Left ventricle myocardium superior (tissue), 1 donor: ENCODE measurements at regions not wholly inside any gene's neighbourhood (a gene's known extent, or its start where the extent isn't known, plus 50 kb on each side); places are given as distances from the start of the nearest gene placed in this dataset.

Source experiments
- ATAC-seq: fragments of 200-7000 bp; cut with Tn5 transposase; one replicate; pipeline ENCODE4 v1.9.1; 2020; ENCODE audit warnings: mild to moderate bottlenecking, moderate library complexity
- DNase-seq: peaks from one replicate; pipeline ENCODE4 v3.0.0-alpha.2; 2020
- intact Hi-C: fragments of 100-400 bp; cut with micrococcal nuclease; formaldehyde crosslinking; loops from one replicate; pipeline ENCODE4 v1.11.0; 2022
- donor health status: DM: no; HTN: yes; CAD: no; lungs with severe emphysema.

DNA sequence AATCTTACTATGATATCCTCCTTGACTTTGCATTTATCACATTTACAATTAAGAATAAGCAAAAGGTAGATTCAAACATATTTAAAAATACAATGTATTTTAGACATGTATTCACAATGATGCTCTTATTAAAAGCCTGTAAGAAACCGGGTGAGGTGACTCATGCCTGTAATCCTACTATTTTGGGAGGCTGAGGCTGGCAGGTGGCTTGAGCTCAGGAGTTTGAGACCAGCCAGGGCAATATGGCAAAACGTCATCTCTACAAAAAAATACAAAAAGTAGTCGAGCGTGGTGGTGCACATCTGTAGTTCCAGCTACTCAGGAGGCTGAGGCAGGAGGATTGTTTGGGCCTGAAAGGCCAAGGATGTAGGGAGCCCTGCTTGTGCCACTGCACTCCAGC is 618.4 kb downstream of the CDH18 start:
- intact Hi-C loops = no loop called here
- ATAC-seq (no peak), DNase-seq (no peak)

DNA sequence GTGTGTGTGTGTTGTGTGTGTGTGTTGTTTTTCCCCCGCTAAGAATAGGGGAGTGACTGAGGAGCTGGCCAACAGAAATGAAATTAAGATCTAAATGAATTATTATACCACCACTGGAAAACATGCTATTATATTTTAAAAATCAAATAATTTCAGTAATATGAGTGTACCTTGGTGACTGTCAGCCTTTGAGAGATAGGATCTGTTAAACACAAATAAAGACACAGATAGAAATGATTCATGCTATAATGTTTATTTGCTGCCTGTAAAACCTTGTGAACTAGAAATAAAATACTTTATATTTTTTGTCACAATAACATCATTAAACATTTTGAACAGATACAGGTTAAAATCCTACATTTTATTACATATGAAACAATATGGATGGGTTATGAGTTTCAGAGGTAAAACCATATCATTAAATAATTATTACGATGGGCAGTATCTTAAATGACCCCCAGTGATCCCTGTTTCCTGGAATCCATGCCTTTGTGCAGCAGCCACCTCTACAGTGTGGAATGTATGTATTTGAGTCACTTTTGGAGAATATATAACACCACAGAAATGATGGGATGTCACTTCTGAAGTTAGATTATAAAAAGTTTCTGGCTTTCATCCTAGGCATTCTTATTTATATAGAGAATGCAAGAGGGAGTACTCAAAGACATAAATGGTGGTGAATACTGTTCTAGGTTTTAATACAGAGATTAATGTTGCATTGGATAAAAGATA is 617.2 kb downstream of the CDH18 start:
- no peak for DNase-seq

DNA sequence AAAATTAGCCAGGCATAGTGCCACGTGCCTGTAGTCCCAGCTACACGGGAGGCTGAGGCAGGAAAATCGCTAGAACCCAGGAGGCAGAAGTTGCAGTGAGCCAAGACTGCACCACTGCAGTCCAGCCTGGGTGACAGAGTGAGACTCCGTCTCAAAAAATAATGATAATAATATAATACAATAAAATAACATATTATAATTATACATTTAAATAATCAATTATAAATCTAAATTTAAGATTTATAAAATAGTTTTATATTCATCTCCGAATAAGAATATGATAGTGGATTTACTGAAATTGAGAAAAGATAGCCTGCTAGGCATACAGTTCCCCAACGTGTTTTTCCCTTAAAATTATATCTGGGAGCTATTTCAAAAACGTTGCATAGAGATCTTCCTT is 599.6 kb downstream of the CDH18 start:
- ATAC-seq (no peak), DNase-seq (no peak)
- intact Hi-C loops = no loop called here

More for the DNA sequence above, 617.2 kb downstream of the CDH18 start:
- intact Hi-C loops = no loop called here
- no peak for ATAC-seq

DNA sequence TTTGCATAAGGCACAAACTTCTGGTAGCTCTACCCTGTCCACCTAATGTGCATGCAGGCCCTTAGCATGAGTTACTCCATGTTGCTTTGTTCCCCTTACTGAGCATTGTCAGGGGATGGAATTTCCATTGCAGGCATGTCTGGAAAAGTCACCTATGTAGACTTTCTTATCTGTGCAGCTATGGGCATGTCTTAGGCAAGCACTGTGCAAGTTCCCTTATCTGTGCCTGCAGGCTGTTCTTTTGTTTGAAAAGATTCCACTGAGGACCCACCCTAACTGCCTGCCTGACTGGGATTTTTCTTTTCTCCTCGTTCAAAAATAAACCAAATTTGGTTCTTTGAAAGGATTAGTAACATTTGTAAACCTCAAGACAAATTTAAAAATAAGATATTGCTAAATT is 587.0 kb downstream of the CDH18 start:
- DNase-seq = no peak
- ATAC-seq = no peak
- intact Hi-C loops = no loop called here

DNA sequence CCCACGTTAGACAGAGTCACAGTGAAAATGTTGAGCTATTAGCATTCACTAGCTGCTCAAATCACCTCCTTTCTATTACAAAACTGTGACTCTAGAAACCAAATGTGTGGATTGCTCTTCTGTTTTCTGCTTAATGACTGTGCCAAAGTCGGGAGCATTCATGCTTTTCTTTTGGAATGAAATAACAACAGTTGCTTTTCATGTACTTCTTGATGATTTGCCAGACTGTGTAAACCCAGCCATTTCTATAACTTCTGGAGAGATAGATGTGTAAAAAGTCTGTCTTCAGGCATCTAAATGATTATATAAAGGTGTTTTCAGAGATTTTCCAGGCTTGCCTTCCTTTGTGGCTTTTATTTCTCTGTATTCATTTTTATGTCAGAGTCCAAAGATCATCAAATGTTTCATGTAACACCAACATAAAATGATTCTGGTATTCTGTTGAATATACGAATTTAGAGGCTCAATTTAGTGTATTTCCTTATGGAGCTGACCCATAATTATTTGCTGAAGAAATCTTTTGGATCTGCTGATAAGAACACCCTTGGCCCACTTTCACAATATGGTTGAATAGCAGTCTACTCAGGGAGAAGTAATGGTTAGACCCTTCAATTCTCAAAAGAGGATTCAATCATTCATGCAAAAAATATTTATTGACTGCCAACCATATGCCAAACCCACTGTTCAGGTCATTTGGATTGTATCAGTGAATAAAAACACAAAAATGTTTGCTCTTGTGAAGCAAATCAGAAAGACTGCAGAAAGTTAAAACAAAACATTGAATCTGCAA is 581.2 kb downstream of the CDH18 start:
- intact Hi-C loops = no loop called here
- DNase-seq (no peak), ATAC-seq (no peak)

DNA sequence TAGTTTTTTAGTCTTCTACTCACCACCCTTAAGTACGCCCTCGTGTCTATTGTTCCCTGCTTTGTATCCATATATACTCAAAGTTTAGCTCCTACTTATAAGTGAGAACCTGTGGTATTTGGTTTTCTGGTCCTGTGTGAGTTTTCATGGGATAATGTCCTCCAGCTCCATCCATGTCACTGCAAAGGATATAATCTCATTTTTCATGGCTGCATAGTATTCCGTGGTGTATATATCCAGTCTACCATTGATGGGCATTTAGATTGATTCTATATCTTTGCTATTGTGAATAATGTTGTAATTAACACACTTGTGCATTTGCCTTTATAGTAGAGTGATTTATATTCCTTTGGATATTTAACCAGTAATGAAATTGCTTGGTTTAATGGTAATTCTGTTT is 579.9 kb downstream of the CDH18 start:
- intact Hi-C loops = no loop called here
- ATAC-seq = no peak
- no peak for DNase-seq

DNA sequence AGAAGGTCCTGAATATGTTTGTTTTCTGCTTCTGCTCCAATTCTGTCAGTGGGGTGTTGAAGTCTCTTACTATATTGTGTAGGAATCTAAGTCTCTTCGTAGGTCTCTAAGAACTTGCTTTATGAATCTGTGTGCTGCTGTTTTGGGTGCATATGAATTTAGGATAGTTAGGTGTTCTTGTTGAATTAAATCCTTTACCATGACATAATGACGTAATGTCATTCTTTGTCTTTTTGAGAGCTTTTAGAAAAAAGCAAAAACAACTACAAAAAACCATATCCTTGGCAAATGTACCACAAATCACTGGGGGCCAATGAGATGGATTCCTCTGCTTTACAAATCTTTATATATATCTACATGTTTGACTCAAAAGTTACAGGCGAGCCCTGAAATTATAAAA is 576.1 kb downstream of the CDH18 start:
- ATAC-seq (no peak), DNase-seq (no peak)
- intact Hi-C loops = no loop called here
